Keratinocyte (primary cell): ENCODE measurements at regions not wholly inside any gene's neighbourhood (a gene's known extent, or its start where the extent isn't known, plus 50 kb on each side); places are given as distances from the start of the nearest gene placed in this dataset.

Source experiments
- DNase-seq: peaks from one replicate; pipeline ENCODE4 v3.0.0-alpha.2; 2011; ENCODE audit warnings: low read depth, missing footprints, low spot score
- FAIRE-seq: peaks from 2 replicates; lab custom pipeline; 2011; peaks lifted over from hg19 to GRCh38; lab: Jason Lieb, UNC
- H2AFZ ChIP-seq: 2 replicates; pipeline ENCODE4 v1.6.0; 2012; ENCODE audit warnings: low read length, control low read depth, inconsistent platforms; ENCODE audit not compliant: control insufficient read depth
- H3K27ac ChIP-seq: 2 replicates; pipeline ENCODE4 v1.5.1; 2011; ENCODE audit warnings: low read length; ENCODE audit not compliant: control insufficient read depth, insufficient read depth
- H3K27me3 ChIP-seq: 3 replicates; pipeline ENCODE4 v1.6.0; 2011; ENCODE audit warnings: low read length; ENCODE audit not compliant: control insufficient read depth, insufficient read depth; ENCODE audit errors: extremely low read depth
- H3K36me3 ChIP-seq, 2 experiments: 2 replicates in 1 of 2; 3 replicates in 1 of 2; pipeline ENCODE4 v1.5.1; 2011; ENCODE audit warnings: low read length in 2 of 2, mild to moderate bottlenecking in 1 of 2; ENCODE audit not compliant: control insufficient read depth in 2 of 2, insufficient read depth in 2 of 2; ENCODE audit errors: extremely low read depth in 1 of 2
- H3K4me1 ChIP-seq: 3 replicates; pipeline ENCODE4 v1.5.1; 2011; ENCODE audit warnings: low read length; ENCODE audit not compliant: control insufficient read depth, insufficient read depth; ENCODE audit errors: extremely low read depth
- H3K4me2 ChIP-seq: 3 replicates; pipeline ENCODE4 v1.6.0; 2011; ENCODE audit warnings: low read depth, low read length; ENCODE audit not compliant: control insufficient read depth, insufficient read depth; ENCODE audit errors: extremely low read depth
- H3K4me3 ChIP-seq, 3 experiments: fragments of 200-600 bp in 1 of 3; sonication (generic) in 1 of 3; 2 replicates in 2 of 3; 3 replicates in 1 of 3; pipeline ENCODE4 v1.5.1; 2011 to 2016; ENCODE audit warnings: low read length in 3 of 3, mild to moderate bottlenecking in 3 of 3, control low read depth in 2 of 3, inconsistent platforms in 1 of 3, low read depth in 1 of 3, mixed read lengths in 1 of 3, mixed run types in 1 of 3, moderate library complexity in 1 of 3; ENCODE audit not compliant: control insufficient read depth in 2 of 3, insufficient read depth in 2 of 3; ENCODE audit errors: extremely low read depth in 1 of 3
- H3K79me2 ChIP-seq: 2 replicates; pipeline ENCODE4 v1.6.0; 2012; ENCODE audit warnings: low read length; ENCODE audit not compliant: control insufficient read depth, insufficient read depth
- H3K9ac ChIP-seq: 3 replicates; pipeline ENCODE4 v1.6.0; 2011; ENCODE audit warnings: low read length; ENCODE audit not compliant: control insufficient read depth, insufficient read depth; ENCODE audit errors: extremely low read depth
- H3K9me1 ChIP-seq: 3 replicates; pipeline ENCODE4 v1.6.0; 2011; ENCODE audit warnings: low read length; ENCODE audit not compliant: control insufficient read depth, insufficient read depth; ENCODE audit errors: extremely low read depth
- H3K9me3 ChIP-seq: 2 replicates; pipeline ENCODE4 v1.5.1; 2012; ENCODE audit warnings: low read depth, low read length; ENCODE audit not compliant: control insufficient read depth
- H4K20me1 ChIP-seq: 3 replicates; pipeline ENCODE4 v1.6.0; 2011; ENCODE audit warnings: low read length; ENCODE audit not compliant: control insufficient read depth, insufficient read depth; ENCODE audit errors: extremely low read depth
- EZH2 ChIP-seq: IDR thresholded peaks from one replicate; pipeline ENCODE4 v1.6.1; 2012; ENCODE audit warnings: inconsistent platforms, mild to moderate bottlenecking, low read length, moderate library complexity
- dilution Hi-C: fragments of 300-500 bp; cut with MboI; formaldehyde crosslinking; loops from one replicate; pipeline ENCODE4 v1.7.0; 2020; ENCODE audit warnings: low sequenced_read_pairs; ENCODE audit not compliant: extremely low pct_ligation_motif_present
- TF ChIP-seq, protein P1 (sequence below), 3 experiments: IDR thresholded peaks in 1 of 3; conservative IDR thresholded peaks in 1 of 3; optimal IDR thresholded peaks in 1 of 3; 2 replicates in 2 of 3; 3 replicates in 1 of 3; pipeline versions ENCODE3 to v1.5.1; 2011; ENCODE audit warnings: low read length in 3 of 3, mild to moderate bottlenecking in 3 of 3, moderate library complexity in 2 of 3, control low read depth in 1 of 3, inconsistent platforms in 1 of 3; ENCODE audit not compliant: insufficient read depth in 2 of 3; ENCODE audit errors: extremely low read depth in 1 of 3

DNA sequence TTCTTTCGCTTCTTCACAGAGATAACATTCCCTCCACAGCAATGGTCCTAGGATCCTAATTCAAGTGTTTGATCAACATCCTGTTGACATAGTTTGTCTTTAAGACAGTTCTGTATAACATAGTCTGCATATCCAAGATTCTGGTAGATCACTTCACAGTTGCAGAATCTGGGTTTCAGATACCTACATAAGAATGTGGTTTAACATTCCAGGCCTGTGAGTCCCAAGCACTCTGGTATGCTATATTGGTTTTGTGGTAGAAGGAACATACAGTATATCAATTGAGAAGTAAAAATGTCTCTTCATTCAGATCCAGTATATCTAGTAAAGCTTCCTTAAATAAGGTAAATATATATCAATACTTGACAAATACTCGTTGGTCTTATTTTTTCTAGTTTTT lies 914.2 kb upstream of the CDH6 start:
- no peak overlapping the region for H3K4me2 ChIP-seq
- FAIRE-seq, result no peak
- dilution Hi-C loops, result no loop called here

DNA sequence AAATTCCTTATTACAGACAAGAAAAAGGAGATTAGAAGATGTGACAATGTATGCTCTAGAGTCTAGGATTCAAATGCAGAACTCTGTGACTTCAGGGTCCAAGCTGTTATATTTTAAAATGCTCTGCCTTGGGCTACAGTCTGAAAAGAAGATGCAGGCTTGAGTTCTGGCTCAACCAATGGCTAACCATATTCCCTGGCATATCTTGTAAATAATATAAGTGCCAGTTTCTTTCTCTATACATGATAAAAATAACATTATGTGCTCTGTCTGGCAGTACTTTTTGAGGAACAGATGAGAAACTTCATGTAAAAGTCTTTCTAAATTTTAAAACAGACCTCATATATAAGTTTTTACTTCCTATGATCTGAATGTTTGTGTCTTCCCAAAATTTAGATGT lies 926.5 kb upstream of the CDH6 start:
- Histone ChIP-seq H3K9ac (no peak overlapping the region), H3K27me3 (no peaks in the 10 kb centered on the region), H3K4me2 (no peak overlapping the region), H3K4me3 (no peak overlapping the region), H3K4me1 (no peaks in the 10 kb centered on the region), H3K9me3 (no peaks in the 10 kb centered on the region), H3K27ac (no peak overlapping the region), H2AFZ (no peak overlapping the region), H3K9me1 (no peaks in the 10 kb centered on the region), H3K79me2 (no peaks in the 10 kb centered on the region), H4K20me1 (no peaks in the 10 kb centered on the region), H3K36me3 (no peaks in the 10 kb centered on the region)
- dilution Hi-C loops, result no loop called here
- FAIRE-seq (no peak), DNase-seq (no peak)
- TF ChIP-seq EZH2, result no peak
- TF ChIP-seq, protein P1, sequence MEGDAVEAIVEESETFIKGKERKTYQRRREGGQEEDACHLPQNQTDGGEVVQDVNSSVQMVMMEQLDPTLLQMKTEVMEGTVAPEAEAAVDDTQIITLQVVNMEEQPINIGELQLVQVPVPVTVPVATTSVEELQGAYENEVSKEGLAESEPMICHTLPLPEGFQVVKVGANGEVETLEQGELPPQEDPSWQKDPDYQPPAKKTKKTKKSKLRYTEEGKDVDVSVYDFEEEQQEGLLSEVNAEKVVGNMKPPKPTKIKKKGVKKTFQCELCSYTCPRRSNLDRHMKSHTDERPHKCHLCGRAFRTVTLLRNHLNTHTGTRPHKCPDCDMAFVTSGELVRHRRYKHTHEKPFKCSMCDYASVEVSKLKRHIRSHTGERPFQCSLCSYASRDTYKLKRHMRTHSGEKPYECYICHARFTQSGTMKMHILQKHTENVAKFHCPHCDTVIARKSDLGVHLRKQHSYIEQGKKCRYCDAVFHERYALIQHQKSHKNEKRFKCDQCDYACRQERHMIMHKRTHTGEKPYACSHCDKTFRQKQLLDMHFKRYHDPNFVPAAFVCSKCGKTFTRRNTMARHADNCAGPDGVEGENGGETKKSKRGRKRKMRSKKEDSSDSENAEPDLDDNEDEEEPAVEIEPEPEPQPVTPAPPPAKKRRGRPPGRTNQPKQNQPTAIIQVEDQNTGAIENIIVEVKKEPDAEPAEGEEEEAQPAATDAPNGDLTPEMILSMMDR (optimal IDR thresholded peaks at IDR 0.05 in 1 of 3, IDR thresholded peaks at IDR 0.05 in 1 of 3, conservative IDR thresholded peaks at IDR 0.05 in 1 of 3; ENCODE audit: extremely low read depth in 1 of 3, insufficient read depth in 2 of 3, low read length in 3 of 3), result no peak

More for the DNA sequence above, 914.2 kb upstream of the CDH6 start:
- no peaks in the 10 kb centered on the region for H3K9me3 ChIP-seq
- no peaks in the 10 kb centered on the region for H3K36me3 ChIP-seq
- TF ChIP-seq, protein P1 (optimal IDR thresholded peaks at IDR 0.05 in 1 of 3, IDR thresholded peaks at IDR 0.05 in 1 of 3, conservative IDR thresholded peaks at IDR 0.05 in 1 of 3; ENCODE audit: extremely low read depth in 1 of 3, insufficient read depth in 2 of 3, low read length in 3 of 3), result no peak
- TF ChIP-seq EZH2, result no peak
- H3K79me2 ChIP-seq, result no peaks in the 10 kb centered on the region
- no peak overlapping the region for H2AFZ ChIP-seq
- no peak overlapping the region for H3K9ac ChIP-seq
- no peaks in the 10 kb centered on the region for H3K27me3 ChIP-seq
- H3K9me1 ChIP-seq, result no peaks in the 10 kb centered on the region
- no peak for DNase-seq
- no peak overlapping the region for H3K27ac ChIP-seq
- H3K4me3 ChIP-seq, result no peak overlapping the region
- no peaks in the 10 kb centered on the region for H3K4me1 ChIP-seq
- no peaks in the 10 kb centered on the region for H4K20me1 ChIP-seq
